ENCODE measurements at regions not wholly inside any gene's neighbourhood (a gene's known extent, or its start where the extent isn't known, plus 50 kb on each side); places are given as distances from the start of the nearest gene placed in this dataset.

DNA sequence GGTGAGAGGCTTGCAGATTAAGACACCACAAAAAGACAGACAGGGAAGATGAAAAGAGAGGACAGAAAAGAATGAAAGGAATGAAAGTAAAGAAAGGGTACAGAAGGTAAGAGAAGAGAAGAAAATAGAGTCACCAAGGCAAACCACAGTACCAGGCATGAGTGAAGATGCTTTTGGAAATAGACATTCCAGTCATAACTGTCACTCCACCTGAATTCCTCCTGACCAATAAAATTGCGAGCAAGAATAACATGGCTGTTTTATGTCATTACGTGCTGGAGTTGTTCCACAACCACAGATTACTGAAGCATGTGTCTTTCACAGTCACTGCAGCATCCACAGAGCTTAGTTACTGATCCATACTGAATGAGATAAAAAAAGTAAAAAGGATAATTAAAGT, 864.9 kb upstream of the SLIT2 start:
- TF ChIP-seq, protein P1, sequence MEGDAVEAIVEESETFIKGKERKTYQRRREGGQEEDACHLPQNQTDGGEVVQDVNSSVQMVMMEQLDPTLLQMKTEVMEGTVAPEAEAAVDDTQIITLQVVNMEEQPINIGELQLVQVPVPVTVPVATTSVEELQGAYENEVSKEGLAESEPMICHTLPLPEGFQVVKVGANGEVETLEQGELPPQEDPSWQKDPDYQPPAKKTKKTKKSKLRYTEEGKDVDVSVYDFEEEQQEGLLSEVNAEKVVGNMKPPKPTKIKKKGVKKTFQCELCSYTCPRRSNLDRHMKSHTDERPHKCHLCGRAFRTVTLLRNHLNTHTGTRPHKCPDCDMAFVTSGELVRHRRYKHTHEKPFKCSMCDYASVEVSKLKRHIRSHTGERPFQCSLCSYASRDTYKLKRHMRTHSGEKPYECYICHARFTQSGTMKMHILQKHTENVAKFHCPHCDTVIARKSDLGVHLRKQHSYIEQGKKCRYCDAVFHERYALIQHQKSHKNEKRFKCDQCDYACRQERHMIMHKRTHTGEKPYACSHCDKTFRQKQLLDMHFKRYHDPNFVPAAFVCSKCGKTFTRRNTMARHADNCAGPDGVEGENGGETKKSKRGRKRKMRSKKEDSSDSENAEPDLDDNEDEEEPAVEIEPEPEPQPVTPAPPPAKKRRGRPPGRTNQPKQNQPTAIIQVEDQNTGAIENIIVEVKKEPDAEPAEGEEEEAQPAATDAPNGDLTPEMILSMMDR (IDR thresholded peaks at IDR 0.05; ENCODE audit: extremely low read depth, missing control alignments): no peak
- no peak for DNase-seq (ENCODE audit: low spot score)

DNA sequence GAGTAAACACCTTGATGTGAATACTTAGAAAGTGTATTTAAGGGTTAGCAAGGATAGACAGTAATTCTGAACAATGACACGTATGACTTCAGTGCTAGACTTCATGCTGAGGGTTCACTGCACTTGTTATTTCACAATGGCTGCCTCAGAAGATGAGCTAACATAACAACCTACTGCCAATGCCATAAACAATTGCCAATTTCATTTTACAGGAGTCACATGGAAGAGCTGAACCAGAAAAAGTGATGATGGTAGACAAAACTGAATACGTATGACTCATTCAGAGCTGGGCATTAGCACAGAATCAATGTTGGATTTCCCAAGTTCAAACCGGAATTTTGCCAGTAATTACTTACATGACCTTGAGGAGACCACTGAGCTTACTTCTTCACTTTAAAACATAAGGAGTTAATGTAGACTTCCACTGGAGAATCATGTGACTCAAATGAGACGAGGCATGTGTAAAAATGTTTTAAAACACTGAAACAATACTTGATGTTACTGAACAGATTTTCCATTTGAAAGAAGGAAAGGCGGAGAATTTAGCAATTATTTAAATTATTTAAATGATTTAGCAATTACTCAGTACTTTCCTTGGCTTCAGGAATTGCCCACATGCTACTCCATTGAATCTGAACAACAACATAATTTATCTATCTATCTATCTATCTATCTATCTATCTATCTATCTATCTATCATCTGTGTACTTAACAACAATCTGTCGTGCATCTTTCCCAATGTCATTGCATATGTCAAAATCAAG, 868.5 kb upstream of the SLIT2 start:
- no peak for DNase-seq (ENCODE audit: low spot score)

DNA sequence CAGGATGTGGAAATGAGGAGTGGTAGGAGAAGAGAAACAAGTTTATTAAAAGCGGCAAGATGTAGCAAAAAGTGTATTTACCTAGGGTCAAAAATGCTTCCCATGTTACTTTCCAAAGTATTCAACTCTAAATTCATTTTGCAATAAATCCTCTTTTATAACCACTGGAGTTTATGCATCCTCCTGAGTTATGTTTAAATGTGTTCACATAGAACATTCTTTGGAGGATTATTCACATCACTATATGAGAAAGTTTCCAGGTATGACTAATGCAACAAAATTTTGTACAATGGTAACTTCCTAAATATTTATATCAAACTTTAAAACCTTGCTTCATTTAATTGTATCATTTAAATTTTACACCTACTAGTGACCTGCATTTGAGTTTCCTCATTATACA, 870.6 kb upstream of the SLIT2 start:
- TF ChIP-seq, protein P1 (IDR thresholded peaks at IDR 0.05; ENCODE audit: extremely low read depth, missing control alignments): no peak
- no peak for DNase-seq (ENCODE audit: low spot score)

More for the DNA sequence above, 868.5 kb upstream of the SLIT2 start:
- TF ChIP-seq, protein P1 (IDR thresholded peaks at IDR 0.05; ENCODE audit: extremely low read depth, missing control alignments): no peak

DNA sequence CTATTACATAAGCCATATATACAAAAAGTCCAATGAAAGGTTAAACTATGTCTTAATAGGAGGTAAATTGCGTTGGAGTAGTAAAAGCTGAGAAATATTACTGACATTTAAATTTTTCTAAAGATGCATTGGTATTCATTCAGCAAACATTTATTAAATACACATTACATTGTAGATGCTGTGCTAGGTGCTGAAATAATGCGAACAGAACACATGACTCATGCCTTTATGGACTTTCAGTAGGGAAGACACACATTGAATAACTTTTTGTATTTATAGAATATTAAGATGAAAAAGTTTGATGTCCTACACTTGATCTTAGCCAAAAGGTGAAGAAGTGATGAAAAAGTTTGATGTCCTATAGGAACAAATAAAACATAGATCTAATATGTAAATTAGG, 871.1 kb upstream of the SLIT2 start:
- no peak for DNase-seq (ENCODE audit: low spot score)
- TF ChIP-seq, protein P1 (IDR thresholded peaks at IDR 0.05; ENCODE audit: extremely low read depth, missing control alignments): no peak

DNA sequence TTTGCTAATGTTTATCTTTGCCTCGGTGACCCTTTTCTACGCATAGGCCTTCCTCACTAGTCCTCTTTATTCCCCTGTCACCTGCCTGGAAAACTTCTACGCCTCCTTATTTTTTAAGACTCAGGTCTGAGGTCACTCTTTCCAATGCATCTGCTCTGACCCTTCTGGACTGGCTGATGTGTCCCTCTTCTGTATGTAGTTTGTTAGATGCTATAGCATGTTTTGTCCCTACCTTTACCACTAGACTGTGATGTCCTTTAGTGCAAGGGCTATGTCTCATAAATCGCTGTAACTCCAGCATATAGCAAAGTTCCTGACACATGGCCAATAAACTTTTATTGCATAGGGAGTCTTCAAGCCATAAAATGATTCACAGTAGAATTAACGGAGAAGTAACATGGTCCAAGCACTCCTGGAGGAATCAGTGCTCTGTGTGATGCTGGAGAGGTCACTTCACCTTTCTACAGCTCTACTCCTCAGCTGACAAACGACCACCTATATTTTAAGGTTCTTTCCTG, 872.5 kb upstream of the SLIT2 start:
- DNase-seq (ENCODE audit: low spot score): no peak
- TF ChIP-seq, protein P1 (IDR thresholded peaks at IDR 0.05; ENCODE audit: extremely low read depth, missing control alignments): no peak

DNA sequence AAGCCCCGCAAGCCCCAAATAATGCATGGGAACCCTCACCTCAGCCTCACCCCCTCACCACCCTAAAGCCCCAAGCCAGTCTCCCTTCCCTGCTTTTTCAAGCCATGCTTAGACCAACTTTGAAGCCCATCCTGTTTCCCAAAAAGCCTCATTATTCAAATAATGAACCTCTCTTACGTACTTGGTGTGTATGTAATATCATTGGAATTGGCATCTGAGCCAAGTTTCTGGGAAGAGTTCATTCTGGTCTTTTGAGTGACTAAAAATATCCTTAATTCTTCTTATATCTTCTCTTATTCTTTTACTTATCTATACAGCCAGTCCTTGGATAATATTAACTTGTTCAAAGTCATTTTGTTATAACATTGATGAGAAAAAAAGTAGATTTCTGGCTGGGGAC, 875.8 kb upstream of the SLIT2 start:
- DNase-seq (ENCODE audit: low spot score): no peak
- TF ChIP-seq, protein P1 (IDR thresholded peaks at IDR 0.05; ENCODE audit: extremely low read depth, missing control alignments): no peak

DNA sequence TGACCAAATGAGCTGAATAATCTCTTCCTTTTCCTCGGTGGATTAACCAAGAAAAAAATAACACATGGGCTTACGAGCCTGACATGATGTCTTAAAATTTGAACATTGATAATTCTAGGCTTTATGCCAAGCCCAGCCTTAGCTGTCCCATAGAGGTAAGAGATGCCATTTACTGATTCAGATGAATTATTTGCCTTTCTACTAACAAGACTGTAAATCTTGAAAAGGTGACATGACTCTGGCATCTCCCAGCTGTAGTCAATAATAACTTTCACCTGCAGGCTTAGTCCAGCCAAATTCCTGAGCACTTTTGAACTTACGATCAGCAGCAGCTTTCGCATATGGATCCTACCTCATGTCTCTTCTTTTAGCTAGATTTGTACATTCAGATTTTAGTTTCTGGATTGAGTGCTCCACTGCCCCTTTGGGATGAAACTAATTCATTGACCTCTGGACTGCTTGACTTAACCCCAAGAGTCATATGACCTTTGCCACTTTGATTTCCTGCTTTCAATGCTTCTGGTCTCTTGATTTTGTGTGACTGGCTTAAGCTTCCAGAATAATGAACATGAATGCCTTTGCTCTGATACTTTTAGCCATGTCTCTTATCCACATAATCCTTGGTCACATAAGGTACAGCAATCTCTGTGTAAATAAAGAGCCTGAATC, 876.4 kb upstream of the SLIT2 start:
- DNase-seq (ENCODE audit: low spot score): no peak
- TF ChIP-seq, protein P1 (IDR thresholded peaks at IDR 0.05; ENCODE audit: extremely low read depth, missing control alignments): no peak
